DMS153 (cell line): ENCODE measurements at regions not wholly inside any gene's neighbourhood (a gene's known extent, or its start where the extent isn't known, plus 50 kb on each side); places are given as distances from the start of the nearest gene placed in this dataset.

Experiments used
- DNase-seq: peaks from one replicate; lab custom pipeline; 2025; lab: John Stamatoyannopoulos, UW

DNA sequence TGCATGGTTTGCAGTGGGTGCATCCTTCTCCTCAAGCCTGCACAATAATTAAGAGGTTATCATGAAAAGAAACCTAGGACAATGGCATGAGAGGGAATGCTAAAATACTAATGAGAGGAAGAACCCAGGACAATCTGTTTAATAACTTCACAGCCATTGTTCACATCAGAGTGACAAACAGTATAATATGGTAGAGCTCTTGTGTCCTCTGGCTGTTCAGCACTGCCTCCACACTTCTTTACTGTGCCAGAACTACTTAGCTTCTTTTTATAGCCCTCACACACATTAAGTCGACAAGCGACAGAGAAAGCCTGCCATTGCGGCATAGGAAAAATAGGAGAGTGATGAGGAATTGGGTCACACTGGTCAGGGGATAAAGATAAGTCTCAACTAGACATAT is 65.0 kb upstream of the MEIS2 start:
- no peak for DNase-seq

DNA sequence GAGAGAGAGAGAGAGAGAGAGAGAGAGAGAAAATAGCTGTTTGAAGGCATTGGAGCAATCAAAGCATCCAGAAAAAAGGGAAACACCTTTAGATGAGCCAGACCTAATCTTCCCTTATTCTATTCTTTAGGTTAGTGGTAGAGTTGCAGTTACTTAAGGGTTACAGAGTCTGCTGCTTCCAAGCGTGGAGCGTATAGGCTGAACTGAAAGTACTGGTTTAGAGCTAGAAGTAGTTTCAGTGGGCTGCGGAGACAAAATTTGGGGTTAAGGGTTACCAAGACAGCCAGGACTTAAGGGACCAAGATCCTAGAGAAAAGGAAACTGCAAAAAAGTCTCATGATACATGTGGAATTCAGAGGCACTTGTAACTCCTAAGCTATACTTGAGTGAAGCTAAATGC is 66.1 kb upstream of the MEIS2 start:
- DNase-seq, result no peak

DNA sequence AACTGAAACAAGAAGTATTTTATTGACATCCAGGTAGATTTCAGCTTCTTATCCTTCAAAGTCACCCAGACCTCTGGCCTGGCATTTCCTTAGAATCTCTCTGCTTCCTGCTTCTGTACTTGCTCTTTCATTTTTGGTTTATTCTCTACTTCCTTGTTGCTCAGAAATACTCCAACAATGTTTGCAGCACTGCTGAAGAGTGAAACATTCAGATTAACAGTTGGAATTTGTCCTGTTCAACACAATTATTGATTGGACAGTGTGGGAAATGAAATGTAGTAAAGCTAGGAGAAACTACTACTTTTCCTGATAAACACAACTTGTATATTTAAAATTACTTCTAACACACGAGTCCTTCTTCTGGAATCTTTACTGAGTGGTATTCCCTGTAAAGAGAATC is 81.0 kb upstream of the MEIS2 start:
- no peak for DNase-seq

DNA sequence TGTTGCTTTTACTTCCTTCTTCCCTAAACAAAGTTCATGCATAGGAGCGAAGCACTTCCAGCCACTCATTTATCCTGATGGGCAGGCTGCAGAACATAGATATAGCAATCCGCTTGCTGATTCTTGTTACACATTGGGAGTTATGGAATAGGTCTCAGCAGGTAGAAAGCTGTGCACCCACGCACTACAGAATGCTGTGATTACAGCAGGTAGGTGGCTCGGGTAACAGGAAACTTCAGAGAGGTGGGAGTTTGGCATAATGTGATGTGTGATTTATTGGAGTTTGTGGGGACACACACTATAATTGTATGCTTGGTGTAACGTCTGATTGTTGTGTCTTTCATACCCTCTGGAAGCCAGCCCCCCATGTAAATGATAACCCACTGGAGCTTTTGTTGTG is 99.2 kb upstream of the MEIS2 start:
- no peak for DNase-seq

DNA sequence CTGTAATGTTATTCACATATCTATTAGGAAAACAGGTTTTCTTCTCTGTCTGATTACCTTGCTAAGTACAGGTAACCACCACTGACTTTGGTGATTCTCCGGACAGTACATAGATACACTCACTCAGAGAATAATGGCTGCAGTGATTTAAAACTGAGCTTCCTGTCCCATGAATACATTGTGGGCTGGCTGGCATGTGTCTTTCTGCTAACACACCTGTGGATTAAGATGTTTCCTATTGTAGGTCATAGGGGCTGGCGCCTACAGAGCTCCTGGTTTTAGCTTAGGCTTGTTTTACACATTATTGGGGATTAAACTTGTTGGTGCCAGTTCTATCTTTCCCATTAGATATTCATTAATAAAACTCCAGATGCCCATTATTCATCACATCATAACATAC is 102.7 kb upstream of the MEIS2 start:
- DNase-seq, result no peak

DNA sequence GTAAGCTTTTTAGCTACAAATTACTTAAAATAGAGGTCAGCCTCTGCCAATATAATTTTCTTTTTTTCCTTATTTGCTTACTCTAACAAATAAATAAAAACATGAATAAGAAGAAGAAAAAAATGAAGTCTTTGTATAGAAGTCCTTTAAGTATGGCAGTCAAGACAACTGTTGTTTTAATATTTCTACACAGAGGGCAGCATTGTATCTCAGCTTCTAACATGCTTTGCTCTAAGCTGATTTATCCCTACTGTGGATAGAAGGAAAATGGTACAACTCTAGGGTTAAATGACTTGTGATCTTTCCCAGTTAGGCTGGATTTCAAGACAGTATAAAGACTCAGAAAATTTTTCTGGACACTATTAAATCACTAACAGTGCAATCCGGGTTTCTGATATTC is 104.3 kb upstream of the MEIS2 start:
- DNase-seq, result no peak

DNA sequence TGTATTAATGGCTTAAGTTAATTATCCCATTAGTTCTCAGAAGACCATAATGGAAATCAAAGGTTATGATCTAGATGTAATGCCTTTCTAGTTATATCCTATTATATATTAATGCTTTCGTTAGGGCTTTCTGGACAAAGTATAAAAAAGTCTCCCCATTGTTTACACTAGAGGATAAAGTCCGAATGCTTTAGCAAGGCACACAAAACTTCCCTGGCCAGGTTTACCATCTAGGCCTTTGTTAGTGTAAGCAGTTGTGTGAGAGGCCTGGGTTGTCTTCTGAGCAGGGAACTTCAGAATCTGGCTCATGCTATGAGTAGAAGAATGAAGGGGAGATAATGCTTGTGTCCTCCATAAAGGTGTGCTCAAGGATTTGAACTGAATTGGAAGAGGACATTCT is 106.3 kb upstream of the MEIS2 start:
- no peak for DNase-seq

DNA sequence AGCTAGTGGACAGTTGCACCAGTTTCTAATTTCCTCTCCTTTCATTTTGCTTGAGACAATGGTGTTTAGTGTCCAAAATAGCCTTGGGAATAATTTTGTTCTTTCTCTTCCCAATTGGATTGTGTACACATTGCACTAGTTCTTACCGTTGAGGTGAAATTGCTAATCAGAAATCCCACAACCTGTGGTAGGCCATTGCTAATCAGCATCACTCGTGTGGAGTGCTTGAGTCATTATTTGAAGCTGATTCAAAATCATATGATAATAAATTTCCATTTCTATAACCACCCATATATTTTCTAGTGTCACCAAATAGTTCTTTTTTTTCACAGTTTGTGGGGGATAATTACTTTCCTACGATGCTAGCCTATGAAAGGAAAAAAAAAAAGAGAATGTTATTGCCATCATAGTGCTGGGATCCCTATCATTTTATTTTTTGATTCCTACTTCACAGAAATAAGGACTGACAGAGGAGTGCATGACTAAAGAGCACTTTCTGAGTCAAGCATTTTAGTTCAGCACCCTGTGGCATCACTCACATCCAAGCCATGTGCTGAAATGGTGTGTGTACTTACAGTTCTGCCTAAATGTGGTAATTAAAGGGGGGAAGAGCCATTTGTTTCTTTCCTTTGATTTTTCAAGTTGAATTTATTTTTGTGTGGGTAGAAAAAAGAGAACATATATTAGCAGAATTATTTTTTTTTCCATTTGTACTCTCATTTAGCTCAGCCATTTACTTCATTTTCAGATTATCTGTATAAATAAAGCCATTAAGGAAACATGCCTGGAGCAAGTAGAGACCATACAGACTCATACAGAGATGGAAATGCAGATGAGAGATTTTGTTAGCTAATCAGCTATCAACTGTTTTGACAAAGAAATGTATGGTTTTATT is 108.0 kb upstream of the MEIS2 start:
- no peak for DNase-seq

DNA sequence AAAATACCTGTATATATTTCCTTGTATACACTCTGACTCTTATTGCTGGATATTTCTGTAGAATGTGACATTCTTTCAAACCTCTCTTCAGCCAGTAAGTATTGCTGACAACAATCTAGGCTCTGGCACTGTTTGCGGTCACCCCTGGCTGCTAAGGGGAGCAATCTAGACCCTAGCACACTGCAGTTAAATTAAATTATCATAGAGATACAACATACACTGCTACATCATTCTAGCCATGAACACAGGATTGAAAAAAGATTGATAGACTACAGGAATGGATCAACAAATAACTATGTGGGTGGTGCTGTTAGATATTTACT is 108.7 kb upstream of the MEIS2 start:
- no peak for DNase-seq

DNA sequence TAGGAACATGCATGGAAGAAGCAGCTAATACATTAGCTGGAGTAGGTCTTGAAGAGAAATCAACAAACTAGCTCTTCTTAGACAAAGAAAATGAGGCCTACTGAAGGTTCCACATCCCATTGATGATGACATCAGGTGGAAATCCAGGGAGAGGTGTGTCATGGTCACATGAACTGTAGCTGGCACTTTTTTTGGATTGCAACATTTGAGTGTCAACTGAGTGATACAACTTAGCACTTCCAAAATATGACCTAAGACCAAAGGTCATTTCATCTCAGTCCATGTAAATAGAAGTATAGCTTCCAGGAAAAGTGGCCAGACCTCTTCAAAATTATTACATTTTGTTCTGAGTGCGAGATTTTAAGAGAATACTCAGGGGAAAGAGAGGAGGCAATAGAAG is 117.2 kb upstream of the MEIS2 start:
- DNase-seq, result no peak

DNA sequence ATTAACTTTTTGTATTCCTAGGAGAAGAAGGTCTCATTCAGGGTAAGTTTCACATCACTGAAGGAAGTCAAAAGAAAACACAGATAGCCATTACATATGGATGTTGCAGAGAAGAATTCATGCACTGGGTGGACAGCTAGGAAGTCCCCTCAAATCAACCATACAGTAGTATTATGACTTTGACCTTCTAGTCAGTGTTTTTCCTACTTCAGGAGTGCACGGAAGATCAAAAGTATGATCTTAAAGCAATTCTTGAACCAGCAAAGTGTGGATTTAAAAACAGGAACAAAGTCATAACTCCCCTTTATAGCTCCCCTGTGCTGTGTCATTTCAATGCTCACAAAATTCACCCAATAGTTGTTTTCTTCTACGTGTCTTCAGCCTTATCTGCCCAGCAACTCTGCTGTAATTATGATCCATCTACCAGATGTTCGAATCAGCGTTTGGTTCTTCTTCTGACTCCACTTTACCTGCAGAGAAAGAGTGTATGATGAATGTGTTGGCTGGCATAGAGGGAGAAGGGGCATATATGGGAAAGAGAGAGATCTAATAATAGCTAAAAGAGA is 118.1 kb upstream of the MEIS2 start:
- DNase-seq, result no peak

DNA sequence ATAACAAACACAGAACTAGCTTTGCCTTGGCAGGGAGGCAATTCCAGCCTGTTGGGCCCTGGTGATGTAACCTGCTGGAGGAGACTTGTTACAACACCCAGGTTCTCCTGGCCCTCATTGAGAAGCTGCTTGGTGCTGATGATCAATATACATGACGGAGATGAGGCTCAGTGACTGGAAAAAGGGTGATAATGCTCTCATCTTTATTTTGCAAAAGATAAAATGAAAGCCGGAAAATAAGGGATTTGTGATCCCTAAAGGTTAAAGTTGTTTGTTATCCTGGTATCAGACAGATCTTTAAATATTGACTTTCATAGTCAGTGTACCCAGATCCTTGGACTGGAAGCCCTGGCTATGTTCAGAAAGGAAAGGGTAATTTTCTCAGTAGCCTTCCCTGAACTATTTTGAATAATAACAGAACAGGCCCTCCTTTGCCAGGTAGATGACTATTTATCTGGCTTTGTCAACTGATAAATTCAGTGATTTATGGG is 118.9 kb upstream of the MEIS2 start:
- DNase-seq, result no peak

DNA sequence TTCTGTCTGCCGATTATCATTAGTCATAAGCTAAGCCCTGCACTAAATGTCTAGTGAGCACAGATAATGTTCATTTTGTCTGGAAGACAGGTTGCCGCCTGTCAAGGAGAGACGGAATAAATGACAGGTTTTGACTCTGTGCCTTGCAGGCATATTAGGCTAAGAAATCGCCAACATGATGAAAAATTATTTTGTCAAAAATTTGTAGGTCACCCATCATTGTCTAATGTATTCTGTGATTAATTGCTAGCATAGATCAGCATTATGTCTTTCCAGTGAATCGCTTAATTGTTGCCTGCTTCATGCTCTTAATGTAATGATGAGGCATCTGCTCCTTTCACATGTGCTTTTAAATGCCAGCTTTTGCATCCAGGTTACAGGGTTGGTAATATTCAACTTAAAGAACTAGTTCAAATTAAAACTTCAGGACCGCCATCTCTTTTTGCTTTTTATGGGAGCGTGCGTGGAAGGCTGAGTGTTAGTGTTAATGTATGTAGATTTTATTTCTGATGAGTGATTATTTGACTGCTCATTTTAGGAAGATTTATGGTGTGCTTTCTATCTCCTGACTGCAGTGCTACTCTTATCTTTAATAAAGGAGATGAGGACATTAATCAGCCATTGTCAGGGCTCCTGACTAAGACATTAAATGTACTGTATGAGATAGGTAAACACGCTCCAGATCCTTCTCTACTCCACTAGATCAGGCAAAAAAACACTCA is 120.8 kb upstream of the MEIS2 start:
- peak; percentile 57 for DNase-seq

DNA sequence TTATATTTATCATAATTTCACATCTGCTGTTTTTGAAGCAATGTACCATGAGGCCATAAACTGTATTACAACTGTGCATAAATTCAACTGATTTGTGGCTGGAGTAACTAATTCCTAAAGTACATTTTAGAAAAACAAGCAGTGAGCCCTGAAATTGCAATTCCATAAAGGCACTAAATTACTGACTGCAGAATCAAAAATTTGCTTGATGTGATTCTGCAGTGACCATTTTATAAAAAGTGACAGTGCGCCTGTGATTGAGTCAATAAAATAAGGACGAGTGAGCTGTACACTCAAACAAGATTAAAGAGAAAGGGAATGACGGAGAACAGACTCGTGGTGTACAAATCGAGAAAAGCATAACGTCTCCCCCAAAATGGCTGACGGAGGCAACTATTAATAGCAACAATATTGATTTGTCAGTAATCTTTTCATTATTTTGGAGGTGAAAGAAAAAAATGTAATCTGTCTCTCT is 121.4 kb upstream of the MEIS2 start:
- no peak for DNase-seq

DNA sequence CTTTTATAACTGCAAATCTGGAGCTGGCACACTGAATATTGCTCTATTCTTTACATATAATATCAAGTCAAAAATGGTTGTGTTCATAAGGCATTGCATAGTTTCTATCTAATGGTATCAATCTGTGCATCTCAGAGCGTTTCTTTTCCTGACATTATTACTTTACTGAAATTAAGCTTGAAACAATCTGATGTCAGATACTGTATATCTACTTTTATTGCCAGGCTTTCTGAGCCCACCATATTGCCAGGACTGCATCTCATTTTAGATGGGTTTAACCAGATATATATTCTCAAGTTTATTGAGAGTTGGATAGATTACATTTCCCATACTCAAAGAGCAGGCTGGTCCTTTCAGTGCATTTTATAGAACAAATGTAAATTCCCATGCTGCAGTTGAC is 122.7 kb upstream of the MEIS2 start:
- DNase-seq, result no peak

DNA sequence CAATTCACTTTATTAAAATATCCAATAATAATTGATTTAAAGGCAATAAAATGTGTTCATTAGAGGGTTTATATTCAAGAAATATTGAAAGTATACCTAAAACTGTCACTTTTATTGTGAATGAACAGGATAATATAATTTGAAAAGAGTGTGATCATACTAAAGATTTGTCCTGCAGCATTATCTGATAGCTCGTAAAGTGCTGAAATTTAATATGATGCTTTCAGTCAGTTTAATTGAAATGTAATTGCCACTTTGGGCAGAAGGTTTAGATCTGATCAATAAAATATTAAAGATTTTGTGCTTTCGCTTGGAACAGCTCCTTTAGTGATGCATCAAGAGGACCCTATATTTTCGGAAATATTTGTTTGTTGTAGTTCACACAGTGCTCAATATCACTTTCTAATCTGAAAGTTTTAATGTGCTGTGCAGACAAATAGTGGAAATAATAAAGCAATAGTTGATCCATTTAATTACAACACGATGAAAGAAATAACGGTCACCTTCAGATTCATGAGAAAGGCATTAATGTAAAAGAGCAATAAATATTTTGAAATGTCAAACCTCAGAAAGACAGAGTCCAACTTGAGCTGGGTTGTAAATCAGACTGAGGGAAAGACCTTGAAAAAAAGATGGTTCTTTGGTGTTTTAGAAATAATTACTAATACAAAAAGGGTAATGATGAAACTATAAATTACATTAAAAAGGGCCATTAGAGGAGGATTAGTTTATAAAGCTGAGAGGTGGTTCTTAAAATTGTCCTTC is 129.7 kb upstream of the MEIS2 start:
- DNase-seq, result no peak

DNA sequence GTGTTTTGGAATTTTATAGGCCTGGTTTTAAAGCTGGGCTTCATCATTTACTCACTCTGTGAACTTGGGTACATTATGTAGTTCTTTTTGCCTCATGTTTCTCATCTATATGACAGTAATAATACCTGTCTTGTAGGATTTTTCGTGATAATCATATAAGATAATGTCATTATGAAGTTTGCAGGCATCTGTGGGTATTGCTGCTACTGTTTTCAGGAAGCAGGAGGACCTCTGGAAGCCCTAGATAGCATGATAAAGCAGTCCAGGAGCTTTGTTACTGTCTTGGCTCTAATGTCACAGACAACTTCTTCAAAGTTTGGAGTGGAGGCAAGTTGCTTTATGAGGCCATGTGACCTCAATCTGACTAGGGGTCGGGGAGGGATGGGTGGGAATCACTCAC is 145.0 kb upstream of the MEIS2 start:
- no peak for DNase-seq

DNA sequence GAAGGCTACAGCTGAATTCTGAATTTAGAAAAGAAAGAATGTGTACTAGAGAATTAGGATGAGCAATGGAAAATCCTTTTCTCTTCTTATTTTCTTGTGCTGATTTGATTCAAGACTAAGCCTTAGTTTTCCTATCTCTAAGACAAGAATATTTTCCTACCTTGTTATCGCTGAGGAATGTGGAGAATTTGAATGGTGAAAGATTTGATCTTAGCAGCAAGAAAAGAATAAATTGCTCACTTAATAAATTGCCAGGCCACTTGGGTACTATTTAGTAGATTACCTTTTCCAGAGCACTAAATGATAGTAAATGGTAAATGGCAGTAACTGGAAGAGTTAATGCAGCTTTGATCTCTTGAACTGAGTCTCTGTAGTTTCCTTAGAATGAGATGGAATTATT is 145.7 kb upstream of the MEIS2 start:
- DNase-seq, result no peak

DNA sequence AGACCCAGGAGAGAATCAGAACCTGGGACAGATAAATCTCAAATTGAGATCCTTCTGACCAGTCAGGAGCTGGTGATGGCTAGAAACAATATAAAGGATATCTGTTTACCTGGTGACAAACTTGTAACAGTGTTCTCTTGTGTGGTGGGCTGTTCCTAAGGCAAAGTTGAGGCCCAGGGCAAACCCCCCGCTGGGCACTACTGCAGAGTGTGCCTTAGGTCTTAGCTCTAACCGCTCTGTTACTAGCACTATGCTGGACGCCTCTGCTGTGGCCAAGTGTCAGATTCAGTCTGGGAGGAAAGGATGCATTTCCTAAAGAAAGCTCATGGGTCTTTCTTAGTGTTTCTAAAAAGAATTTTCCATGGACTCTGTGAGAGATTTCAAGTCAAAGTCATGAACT is 146.5 kb upstream of the MEIS2 start:
- DNase-seq, result no peak

DNA sequence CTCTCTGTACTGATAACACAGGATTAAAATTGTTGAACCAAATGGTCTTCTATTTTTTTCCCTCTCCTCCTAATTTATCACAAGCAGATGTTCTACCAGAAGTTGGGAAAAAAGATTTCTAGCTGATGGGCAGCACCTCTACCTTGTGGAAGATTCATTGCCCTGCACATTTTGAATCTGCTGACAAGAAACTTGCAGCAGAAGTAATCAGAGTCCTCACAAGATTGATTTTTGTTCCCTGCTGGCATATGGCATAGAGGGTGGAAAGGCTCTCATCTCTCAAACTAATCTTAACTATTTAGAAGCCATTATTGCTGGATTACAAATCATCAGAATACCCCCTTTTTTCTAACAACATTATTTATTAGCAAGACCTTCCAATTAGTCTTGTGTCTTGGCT is 148.9 kb upstream of the MEIS2 start:
- DNase-seq, result no peak

DNA sequence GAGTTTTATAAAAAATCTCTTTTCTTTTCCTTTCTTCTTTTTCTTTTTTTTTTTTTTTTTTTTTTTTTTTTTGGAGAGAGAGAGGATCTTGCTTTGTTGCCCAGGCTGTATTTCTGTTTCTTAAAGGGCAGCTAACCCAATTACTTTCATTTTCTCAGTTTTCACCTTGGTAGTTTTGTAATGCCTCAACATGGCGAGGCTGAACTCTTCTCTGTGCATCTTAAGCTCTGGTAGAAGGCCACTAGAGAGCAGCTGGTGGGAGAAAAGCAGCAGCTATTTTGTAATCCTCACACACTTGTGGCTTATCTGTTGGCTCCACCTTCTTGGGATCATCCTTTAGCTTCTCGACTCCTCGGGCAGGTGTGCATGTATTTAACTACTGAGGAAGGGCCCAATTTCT is 152.2 kb upstream of the MEIS2 start:
- no peak for DNase-seq

DNA sequence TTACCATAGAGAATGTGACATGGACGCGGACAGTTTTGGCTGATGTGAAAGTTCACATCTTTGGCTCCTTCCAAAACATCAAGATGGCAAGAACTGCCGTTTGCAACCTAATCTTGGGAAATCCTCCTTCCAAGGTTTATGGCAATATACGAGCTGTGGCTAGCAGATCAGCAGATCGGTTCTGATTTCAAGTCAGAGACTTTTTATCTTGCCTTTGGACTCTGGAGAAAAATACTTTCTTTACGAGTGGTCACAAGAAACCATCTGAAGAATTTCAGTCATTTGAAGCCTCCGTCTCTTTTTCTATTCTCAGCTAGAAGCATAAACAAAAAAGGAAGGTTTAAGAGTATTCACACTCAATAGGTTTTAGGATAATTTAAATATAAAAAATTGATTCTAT is 153.5 kb upstream of the MEIS2 start:
- DNase-seq, result no peak
